ENCODE measurements at regions not wholly inside any gene's neighbourhood (a gene's known extent, or its start where the extent isn't known, plus 50 kb on each side); places are given as distances from the start of the nearest gene placed in this dataset.

DNA sequence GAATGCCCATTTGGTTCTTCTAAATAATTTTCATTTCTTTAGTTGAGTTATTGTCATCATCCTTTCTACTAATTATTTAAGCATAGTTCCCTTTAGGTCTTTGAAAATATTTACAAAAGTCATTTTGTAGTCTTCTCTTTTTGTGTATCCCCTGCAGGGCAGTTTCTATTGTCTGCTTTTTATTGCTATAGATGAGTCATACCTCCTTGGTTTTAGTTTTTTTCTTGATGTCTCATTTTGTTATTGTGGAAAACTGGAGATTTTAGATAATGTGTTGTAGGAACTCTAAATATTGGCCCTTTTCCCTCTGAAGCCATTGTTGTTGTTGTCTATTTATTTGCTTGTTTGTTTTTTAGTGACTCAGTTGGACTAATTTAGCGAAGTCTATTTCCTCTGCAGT is 387.9 kb downstream of the NUF2 start:
- no peaks in the 10 kb centered on the region for H3K9me3 ChIP-seq (ENCODE audit: low read length)
- no peaks in the 10 kb centered on the region for H3K4me1 ChIP-seq (ENCODE audit: insufficient read depth, low read length)
- no peak overlapping the region for H3K9ac ChIP-seq (ENCODE audit: low read length)
- H3K36me3 ChIP-seq (ENCODE audit: insufficient read depth, low read length): no peaks in the 10 kb centered on the region
- no peak overlapping the region for H3K27ac ChIP-seq (ENCODE audit: low read depth, low read length)
- no peak overlapping the region for H3K4me3 ChIP-seq (ENCODE audit: low read depth in 1 of 2, low read length in 2 of 2)
- no peaks in the 10 kb centered on the region for H3K27me3 ChIP-seq (ENCODE audit: control insufficient read depth in 1 of 2, insufficient read depth in 2 of 2, low read length in 2 of 2)

DNA sequence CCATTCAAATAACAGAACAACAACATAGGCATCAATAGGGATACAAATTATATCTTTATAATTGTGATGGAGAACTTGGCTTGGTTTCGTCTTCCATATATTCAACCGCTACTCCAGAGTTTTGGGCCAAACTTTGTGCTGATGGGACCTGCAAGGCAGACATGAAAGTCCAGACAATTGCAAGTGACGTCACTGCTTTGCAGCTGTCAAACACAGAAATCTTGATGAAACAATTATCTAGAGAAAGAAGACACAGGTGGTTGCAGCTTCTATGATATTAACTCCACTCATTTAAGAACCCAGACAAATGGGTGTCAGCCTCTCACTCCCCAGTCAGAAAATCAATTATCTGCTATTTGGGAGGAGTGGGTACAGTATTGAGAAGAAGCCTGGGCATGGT is 390.6 kb downstream of the NUF2 start:
- Histone ChIP-seq H3K4me3 (ENCODE audit: low read depth in 1 of 2, low read length in 2 of 2) (no peak overlapping the region), H3K9ac (ENCODE audit: low read length) (no peak overlapping the region)

DNA sequence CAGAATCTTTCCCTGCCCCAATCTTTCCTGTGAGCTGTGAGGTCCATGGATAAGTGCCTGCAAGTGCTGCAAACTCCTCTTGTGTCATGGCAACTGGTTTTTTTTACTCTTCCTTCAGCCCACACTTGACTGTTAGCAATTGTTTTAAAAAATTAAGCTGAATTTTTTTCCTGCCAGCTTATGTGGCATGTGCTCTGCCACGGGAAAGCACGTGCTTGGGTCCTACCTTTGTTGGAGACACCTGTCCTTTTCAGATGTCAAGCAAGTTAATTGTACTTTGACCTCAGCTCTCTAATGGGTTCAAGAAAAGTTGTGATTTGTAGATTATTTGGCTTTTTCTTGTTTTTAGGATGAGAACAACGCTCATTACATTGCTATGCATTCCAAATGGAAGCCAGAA is 398.5 kb downstream of the NUF2 start:
- Histone ChIP-seq H3K9ac (ENCODE audit: low read length) (no peak overlapping the region), H3K36me3 (ENCODE audit: insufficient read depth, low read length) (no peaks in the 10 kb centered on the region), H3K27me3 (ENCODE audit: control insufficient read depth in 1 of 2, insufficient read depth in 2 of 2, low read length in 2 of 2) (no peaks in the 10 kb centered on the region), H3K9me3 (ENCODE audit: low read length) (no peaks in the 10 kb centered on the region), H3K4me1 (ENCODE audit: insufficient read depth, low read length) (no peaks in the 10 kb centered on the region), H3K4me3 (ENCODE audit: low read depth in 1 of 2, low read length in 2 of 2) (no peak overlapping the region), H3K27ac (ENCODE audit: low read depth, low read length) (no peak overlapping the region)

More for the DNA sequence above, 390.6 kb downstream of the NUF2 start:
- H3K36me3 ChIP-seq (ENCODE audit: insufficient read depth, low read length): no peaks in the 10 kb centered on the region
- no peaks in the 10 kb centered on the region for H3K9me3 ChIP-seq (ENCODE audit: low read length)
- H3K4me1 ChIP-seq (ENCODE audit: insufficient read depth, low read length): no peaks in the 10 kb centered on the region
- H3K27ac ChIP-seq (ENCODE audit: low read depth, low read length): no peak overlapping the region
- H3K27me3 ChIP-seq (ENCODE audit: control insufficient read depth in 1 of 2, insufficient read depth in 2 of 2, low read length in 2 of 2): no peaks in the 10 kb centered on the region

DNA sequence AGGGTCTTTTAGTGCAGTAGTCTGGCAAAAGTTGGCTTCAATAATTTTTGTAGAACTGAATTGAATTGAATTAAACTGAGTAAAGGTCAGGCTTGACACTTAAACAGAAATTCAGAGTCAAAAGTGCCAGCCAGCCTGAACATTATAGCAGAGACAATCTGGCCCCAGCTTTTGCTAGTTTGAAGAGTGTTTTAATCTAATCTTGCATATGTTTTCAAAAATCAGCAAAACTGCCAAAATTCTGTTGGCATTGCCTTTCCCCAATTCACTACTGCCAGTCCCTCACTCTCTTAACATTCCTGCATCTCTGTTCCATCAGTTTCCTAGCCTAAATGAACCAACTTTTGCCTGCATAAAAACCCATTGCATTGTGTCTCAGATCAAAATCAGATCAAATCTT is 403.8 kb downstream of the NUF2 start:
- no peaks in the 10 kb centered on the region for H3K4me1 ChIP-seq (ENCODE audit: insufficient read depth, low read length)
- H3K27ac ChIP-seq (ENCODE audit: low read depth, low read length): no peak overlapping the region
- H3K9me3 ChIP-seq (ENCODE audit: low read length): no peaks in the 10 kb centered on the region
- H3K36me3 ChIP-seq (ENCODE audit: insufficient read depth, low read length): no peaks in the 10 kb centered on the region
- H3K27me3 ChIP-seq (ENCODE audit: control insufficient read depth in 1 of 2, insufficient read depth in 2 of 2, low read length in 2 of 2): no peaks in the 10 kb centered on the region
- no peak overlapping the region for H3K4me3 ChIP-seq (ENCODE audit: low read depth in 1 of 2, low read length in 2 of 2)
- H3K9ac ChIP-seq (ENCODE audit: low read length): no peak overlapping the region

DNA sequence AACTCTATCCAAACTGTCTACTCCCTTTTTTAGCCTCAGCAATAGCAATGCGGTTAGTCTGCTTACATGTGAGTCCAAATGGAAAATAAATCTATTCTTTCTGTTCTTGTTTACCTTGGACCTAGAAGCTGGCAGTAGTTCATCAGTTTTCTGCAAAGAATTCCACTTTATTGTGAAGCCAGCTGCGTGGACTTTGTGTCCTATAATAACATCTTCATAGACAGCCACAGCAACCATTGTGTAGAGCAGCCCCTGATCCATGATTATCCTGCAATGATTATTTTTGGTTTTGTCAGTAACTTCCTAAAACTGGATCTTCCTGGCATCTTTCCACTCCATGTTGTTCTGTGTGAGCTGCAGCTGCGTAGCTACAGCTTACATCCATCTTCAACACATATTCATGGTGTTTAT is 408.7 kb downstream of the NUF2 start:
- Histone ChIP-seq H3K4me3 (ENCODE audit: low read depth in 1 of 2, low read length in 2 of 2) (no peak overlapping the region), H3K9ac (ENCODE audit: low read length) (no peak overlapping the region), H3K27me3 (ENCODE audit: control insufficient read depth in 1 of 2, insufficient read depth in 2 of 2, low read length in 2 of 2) (no peaks in the 10 kb centered on the region), H3K4me1 (ENCODE audit: insufficient read depth, low read length) (no peaks in the 10 kb centered on the region), H3K36me3 (ENCODE audit: insufficient read depth, low read length) (no peaks in the 10 kb centered on the region), H3K9me3 (ENCODE audit: low read length) (no peaks in the 10 kb centered on the region), H3K27ac (ENCODE audit: low read depth, low read length) (no peak overlapping the region)

DNA sequence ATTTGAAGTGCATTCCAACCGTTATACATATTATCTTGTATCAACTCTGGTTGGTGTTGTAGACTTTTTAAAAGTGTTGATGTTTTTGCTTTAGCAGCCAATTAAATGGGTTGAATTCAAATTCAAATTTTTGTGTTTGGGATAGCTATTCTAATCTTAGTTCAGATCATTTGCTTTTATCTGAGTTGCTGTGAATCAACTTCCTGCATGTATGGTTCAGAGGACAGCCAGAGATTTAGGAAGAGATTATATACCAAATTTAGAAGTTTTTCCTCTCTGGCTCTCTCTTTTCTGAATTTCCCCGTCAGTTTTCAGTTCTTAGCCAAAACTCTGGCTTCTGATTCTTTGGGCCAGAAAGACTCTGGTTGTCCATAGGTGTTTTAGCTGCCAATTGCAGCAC is 415.5 kb downstream of the NUF2 start:
- Histone ChIP-seq H3K9ac (ENCODE audit: low read length) (no peak overlapping the region), H3K27ac (ENCODE audit: low read depth, low read length) (no peak overlapping the region), H3K4me1 (ENCODE audit: insufficient read depth, low read length) (no peaks in the 10 kb centered on the region), H3K27me3 (ENCODE audit: control insufficient read depth in 1 of 2, insufficient read depth in 2 of 2, low read length in 2 of 2) (no peaks in the 10 kb centered on the region), H3K9me3 (ENCODE audit: low read length) (no peaks in the 10 kb centered on the region), H3K36me3 (ENCODE audit: insufficient read depth, low read length) (no peaks in the 10 kb centered on the region), H3K4me3 (ENCODE audit: low read depth in 1 of 2, low read length in 2 of 2) (no peak overlapping the region)

DNA sequence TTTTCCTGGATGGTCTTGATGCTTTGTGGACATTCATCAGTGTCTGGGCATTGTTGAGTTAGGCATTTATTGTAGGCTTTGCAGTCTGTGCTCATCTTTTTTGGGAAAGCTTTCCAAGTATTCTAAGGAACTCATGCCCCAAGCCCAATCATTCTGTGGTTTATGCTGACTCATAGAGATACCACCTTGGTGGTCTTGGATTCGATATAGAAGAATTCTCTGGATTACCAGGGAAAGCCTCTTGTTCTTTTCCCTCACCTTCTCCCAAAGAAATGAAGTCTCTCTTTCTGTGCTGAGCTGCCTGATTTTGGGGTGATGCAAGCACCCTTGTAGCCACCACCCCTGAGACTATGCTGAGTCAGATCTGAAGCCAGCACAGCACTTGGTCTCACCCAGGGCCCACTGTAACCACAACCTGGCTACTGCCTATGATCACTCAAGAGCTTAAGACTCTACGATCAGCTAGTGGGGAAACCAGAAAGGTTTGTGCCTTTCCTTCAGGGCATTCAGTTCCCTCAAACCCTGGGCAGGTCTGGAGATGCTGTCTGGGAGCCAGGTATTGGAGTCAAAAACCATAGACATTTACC is 422.6 kb downstream of the NUF2 start:
- H3K4me3 ChIP-seq (ENCODE audit: low read depth in 1 of 2, low read length in 2 of 2): no peak overlapping the region
- H3K9me3 ChIP-seq (ENCODE audit: low read length): no peaks in the 10 kb centered on the region
- no peak overlapping the region for H3K27ac ChIP-seq (ENCODE audit: low read depth, low read length)
- no peaks in the 10 kb centered on the region for H3K4me1 ChIP-seq (ENCODE audit: insufficient read depth, low read length)
- no peak overlapping the region for H3K9ac ChIP-seq (ENCODE audit: low read length)
- H3K36me3 ChIP-seq (ENCODE audit: insufficient read depth, low read length): no peaks in the 10 kb centered on the region
- no peaks in the 10 kb centered on the region for H3K27me3 ChIP-seq (ENCODE audit: control insufficient read depth in 1 of 2, insufficient read depth in 2 of 2, low read length in 2 of 2)

DNA sequence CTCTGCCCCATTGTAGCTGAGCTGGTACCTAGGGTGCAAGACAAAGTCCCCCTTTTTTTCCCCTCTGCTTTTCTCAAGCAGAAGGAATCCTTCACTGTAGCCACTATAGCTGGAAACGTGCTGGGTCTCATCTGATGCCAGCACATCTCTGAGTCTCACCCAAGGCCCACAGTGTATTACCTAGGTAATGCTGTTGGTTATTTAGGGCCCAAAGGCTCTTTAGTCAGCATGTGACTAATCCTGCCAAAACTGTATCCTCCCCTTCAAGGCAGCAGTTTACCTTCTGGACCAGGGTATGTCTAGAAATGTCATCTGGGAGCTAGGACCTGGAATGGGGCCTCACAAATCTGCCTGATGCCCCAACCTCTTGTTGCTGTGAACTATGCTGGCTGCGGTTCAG is 423.4 kb downstream of the NUF2 start:
- Histone ChIP-seq H3K4me3 (ENCODE audit: low read depth in 1 of 2, low read length in 2 of 2) (no peak overlapping the region), H3K9me3 (ENCODE audit: low read length) (no peaks in the 10 kb centered on the region), H3K27ac (ENCODE audit: low read depth, low read length) (no peak overlapping the region), H3K27me3 (ENCODE audit: control insufficient read depth in 1 of 2, insufficient read depth in 2 of 2, low read length in 2 of 2) (no peaks in the 10 kb centered on the region), H3K9ac (ENCODE audit: low read length) (no peak overlapping the region), H3K4me1 (ENCODE audit: insufficient read depth, low read length) (no peaks in the 10 kb centered on the region), H3K36me3 (ENCODE audit: insufficient read depth, low read length) (no peaks in the 10 kb centered on the region)

DNA sequence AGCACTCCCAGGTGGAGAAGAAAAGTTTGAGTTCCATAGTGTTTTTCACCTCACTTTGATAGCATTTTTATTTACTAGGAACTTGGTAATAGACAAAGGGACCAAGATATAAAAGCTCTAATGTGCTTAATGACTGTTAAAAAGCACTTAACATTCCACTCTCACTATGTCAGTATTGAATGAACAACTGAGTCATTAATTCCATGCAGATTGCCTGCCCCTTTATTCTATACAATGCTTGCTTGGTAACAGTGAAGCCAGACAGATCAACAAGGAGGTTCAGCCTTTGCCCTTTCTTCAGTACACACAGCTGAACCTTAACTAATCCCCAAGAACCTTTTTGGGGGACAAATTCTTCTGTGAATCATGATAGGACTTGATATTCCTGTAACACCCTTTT is 425.5 kb downstream of the NUF2 start:
- Histone ChIP-seq H3K4me3 (ENCODE audit: low read depth in 1 of 2, low read length in 2 of 2) (no peak overlapping the region), H3K9ac (ENCODE audit: low read length) (no peak overlapping the region), H3K9me3 (ENCODE audit: low read length) (no peaks in the 10 kb centered on the region), H3K36me3 (ENCODE audit: insufficient read depth, low read length) (no peaks in the 10 kb centered on the region), H3K27ac (ENCODE audit: low read depth, low read length) (no peak overlapping the region), H3K27me3 (ENCODE audit: control insufficient read depth in 1 of 2, insufficient read depth in 2 of 2, low read length in 2 of 2) (no peaks in the 10 kb centered on the region), H3K4me1 (ENCODE audit: insufficient read depth, low read length) (no peaks in the 10 kb centered on the region)

DNA sequence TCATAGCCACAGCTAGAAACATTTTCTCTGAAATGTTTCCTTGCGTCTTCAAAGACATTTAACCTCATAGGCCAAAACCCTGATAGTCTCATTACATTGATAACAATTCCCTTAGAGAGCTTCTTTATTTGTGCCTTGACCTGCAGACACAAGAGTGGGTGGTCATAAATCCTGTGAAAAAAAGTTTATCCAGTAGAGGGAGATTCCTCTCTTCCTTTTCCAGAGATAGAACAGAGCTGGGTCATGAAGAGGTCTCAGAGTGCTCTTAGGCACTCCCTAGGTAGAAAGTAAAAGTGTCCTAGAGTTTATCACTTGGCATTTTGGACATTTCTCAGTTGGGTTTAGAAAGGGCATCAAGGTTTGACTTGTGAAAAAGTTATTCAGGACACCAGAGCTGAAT is 426.1 kb downstream of the NUF2 start:
- H3K9ac ChIP-seq (ENCODE audit: low read length): no peak overlapping the region
- no peak overlapping the region for H3K4me3 ChIP-seq (ENCODE audit: low read depth in 1 of 2, low read length in 2 of 2)
- H3K27ac ChIP-seq (ENCODE audit: low read depth, low read length): no peak overlapping the region
- H3K9me3 ChIP-seq (ENCODE audit: low read length): no peaks in the 10 kb centered on the region
- H3K27me3 ChIP-seq (ENCODE audit: control insufficient read depth in 1 of 2, insufficient read depth in 2 of 2, low read length in 2 of 2): no peaks in the 10 kb centered on the region
- no peaks in the 10 kb centered on the region for H3K36me3 ChIP-seq (ENCODE audit: insufficient read depth, low read length)
- H3K4me1 ChIP-seq (ENCODE audit: insufficient read depth, low read length): no peaks in the 10 kb centered on the region

DNA sequence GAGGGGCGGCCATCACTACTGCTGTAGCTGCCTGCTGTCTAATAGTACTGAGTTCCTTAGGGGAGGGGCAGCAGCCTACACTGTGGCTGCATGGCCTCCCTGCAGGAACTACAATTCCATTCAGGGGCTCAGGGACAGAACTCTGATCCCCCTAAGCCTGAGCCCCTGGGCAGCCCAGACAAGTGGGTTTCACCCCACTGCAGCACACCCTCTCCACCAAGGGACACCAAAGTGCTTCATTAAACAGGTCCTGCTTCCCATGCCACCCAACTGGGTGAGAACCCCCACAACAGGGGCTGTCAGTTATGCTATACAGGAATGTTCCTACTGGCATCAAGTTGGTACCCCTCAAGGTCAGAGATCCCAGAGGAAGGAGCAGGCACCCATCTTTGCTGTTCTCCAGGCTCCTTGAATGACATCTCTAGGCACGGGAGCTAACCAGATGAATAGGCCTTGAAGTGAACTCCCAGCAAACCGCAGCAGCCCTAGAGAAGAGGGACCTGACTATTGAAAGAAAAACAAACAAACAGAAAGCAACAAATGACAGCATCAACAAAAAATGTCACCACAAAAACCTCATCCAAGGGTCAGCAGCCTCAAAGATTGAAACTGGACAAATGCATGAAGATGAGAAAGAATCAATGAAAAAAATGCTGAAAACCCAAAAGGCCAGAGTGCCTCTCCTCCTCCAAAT is 437.4 kb downstream of the NUF2 start:
- Histone ChIP-seq H3K4me1 (ENCODE audit: insufficient read depth, low read length) (no peaks in the 10 kb centered on the region), H3K9me3 (ENCODE audit: low read length) (no peaks in the 10 kb centered on the region), H3K9ac (ENCODE audit: low read length) (no peak overlapping the region), H3K36me3 (ENCODE audit: insufficient read depth, low read length) (no peaks in the 10 kb centered on the region), H3K4me3 (ENCODE audit: low read depth in 1 of 2, low read length in 2 of 2) (no peak overlapping the region), H3K27me3 (ENCODE audit: control insufficient read depth in 1 of 2, insufficient read depth in 2 of 2, low read length in 2 of 2) (no peaks in the 10 kb centered on the region), H3K27ac (ENCODE audit: low read depth, low read length) (no peak overlapping the region)

DNA sequence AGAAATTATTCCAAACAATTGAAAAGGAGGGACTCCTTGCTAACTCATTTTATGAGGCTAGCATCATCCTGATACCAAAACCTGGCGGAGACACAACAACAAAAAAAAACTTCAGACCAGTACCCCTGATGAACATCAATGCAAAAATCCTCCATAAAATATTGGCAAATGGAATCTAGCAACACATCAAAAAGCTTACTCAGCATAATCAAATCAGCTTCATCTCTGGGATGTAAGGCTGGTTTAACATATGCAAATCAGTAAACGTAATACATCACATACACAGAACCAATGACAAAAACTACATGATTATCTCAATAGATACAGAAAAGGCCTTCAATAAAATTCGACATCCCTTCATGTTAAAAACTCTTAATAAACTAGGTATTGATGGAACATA is 440.1 kb downstream of the NUF2 start:
- Histone ChIP-seq H3K9me3 (ENCODE audit: low read length) (no peaks in the 10 kb centered on the region), H3K36me3 (ENCODE audit: insufficient read depth, low read length) (no peaks in the 10 kb centered on the region), H3K4me1 (ENCODE audit: insufficient read depth, low read length) (no peaks in the 10 kb centered on the region), H3K4me3 (ENCODE audit: low read depth in 1 of 2, low read length in 2 of 2) (no peak overlapping the region), H3K9ac (ENCODE audit: low read length) (no peak overlapping the region), H3K27ac (ENCODE audit: low read depth, low read length) (no peak overlapping the region), H3K27me3 (ENCODE audit: control insufficient read depth in 1 of 2, insufficient read depth in 2 of 2, low read length in 2 of 2) (no peaks in the 10 kb centered on the region)

All from muscle layer of colon (tissue), 2 donors.